ENCODE measurements at regions not wholly inside any gene's neighbourhood (a gene's known extent, or its start where the extent isn't known, plus 50 kb on each side); places are given as distances from the start of the nearest gene placed in this dataset.

GRCh38 chr1:55337801-55338447 lies 122.8 kb upstream of the USP24 start:
- TF ChIP-seq POLR2AphosphoS5 (IDR thresholded peaks at IDR 0.05; ENCODE audit: low read depth, low read length): no peak
- TF ChIP-seq POLR2A (IDR thresholded peaks at IDR 0.05; ENCODE audit: low read depth, low read length): no peak
- no peak for TF ChIP-seq SPI1 (IDR thresholded peaks at IDR 0.05; ENCODE audit: low read depth, low read length)
